ENCODE measurements at regions not wholly inside any gene's neighbourhood (a gene's known extent, or its start where the extent isn't known, plus 50 kb on each side); places are given as distances from the start of the nearest gene placed in this dataset.

DNA sequence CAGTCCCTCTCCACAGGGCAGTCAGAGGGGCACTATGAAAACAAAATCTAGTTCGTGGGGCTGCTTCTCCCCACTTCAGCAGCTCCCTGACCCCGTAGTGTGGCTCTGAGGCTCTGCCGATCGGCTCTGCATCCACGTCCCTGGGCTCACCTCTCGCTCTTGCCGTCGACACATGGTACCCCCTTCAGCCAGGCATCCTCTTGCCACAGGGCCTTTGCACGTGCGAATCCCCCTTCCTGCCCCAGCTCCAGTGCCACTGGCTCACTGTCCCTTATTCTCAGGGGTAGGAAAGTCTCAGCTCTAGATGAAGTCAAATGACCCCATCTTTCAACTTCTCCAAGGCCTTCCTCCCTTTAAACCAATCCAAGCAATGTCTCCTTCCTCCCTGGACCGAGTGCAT is 72.7 kb downstream of the KLHDC7A start:
- H3K27ac Mint-ChIP-seq (ENCODE audit: unreplicated experiment), result no peak overlapping the region
- peaks cover 28% of the 10 kb centered on the region for H3K4me1 Mint-ChIP-seq (ENCODE audit: low read depth, unreplicated experiment)
- H3K4me3 Mint-ChIP-seq (ENCODE audit: unreplicated experiment), result no peak overlapping the region
- no peak for DNase-seq
- TF ChIP-seq, protein P1, sequence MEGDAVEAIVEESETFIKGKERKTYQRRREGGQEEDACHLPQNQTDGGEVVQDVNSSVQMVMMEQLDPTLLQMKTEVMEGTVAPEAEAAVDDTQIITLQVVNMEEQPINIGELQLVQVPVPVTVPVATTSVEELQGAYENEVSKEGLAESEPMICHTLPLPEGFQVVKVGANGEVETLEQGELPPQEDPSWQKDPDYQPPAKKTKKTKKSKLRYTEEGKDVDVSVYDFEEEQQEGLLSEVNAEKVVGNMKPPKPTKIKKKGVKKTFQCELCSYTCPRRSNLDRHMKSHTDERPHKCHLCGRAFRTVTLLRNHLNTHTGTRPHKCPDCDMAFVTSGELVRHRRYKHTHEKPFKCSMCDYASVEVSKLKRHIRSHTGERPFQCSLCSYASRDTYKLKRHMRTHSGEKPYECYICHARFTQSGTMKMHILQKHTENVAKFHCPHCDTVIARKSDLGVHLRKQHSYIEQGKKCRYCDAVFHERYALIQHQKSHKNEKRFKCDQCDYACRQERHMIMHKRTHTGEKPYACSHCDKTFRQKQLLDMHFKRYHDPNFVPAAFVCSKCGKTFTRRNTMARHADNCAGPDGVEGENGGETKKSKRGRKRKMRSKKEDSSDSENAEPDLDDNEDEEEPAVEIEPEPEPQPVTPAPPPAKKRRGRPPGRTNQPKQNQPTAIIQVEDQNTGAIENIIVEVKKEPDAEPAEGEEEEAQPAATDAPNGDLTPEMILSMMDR (IDR thresholded peaks at IDR 0.05; ENCODE audit: partially characterized antibody, unreplicated experiment), result no peak
- peaks cover 24% of the 10 kb centered on the region for H3K27me3 Mint-ChIP-seq (ENCODE audit: unreplicated experiment)
- H3K9me3 Mint-ChIP-seq (ENCODE audit: unreplicated experiment), result peaks cover 15% of the 10 kb centered on the region
- H3K36me3 Mint-ChIP-seq (ENCODE audit: unreplicated experiment), result peaks cover 3% of the 10 kb centered on the region

DNA sequence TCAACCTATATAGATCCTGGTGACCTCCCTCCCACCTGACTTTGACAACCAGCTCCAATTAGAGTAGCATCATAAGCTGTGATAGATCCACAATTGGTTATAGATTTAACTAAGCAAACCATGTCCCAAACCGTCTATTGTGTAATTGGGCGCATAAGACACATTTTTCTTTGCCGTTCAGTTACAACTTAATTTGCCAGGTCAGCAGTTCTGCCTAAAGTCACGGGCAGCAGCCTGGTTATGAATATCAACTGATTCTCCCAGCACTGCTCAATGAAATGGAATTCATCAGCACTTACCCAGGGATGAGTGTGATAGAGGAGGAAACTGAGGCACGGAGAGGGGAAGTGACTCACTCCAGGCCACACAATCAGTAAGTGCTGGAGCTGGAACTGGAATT is 73.4 kb downstream of the KLHDC7A start:
- H3K4me1 Mint-ChIP-seq (ENCODE audit: low read depth, unreplicated experiment), result peaks cover 21% of the 10 kb centered on the region

DNA sequence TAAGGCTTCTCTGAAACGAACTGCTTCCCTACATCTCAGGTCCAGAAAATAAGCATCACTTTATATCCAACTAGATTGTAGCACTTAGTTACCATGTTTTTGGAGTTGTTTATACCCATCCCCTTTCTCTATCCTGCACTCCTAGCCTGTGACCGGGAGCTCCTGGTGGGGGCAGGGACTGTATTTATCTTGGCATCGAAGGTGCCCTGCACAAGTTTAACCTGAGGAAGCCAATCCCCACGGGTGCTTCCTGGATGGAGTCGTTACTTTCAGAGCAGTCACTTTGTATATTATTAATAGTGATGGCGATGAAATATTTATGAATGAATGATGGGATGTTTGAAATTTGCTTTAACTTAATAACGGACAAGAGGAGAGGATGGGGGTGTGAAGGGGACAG is 73.9 kb downstream of the KLHDC7A start:
- Mint-ChIP-seq H3K9me3 (ENCODE audit: unreplicated experiment) (peaks cover 7% of the 10 kb centered on the region), H3K4me3 (ENCODE audit: unreplicated experiment) (no peak overlapping the region), H3K27ac (ENCODE audit: unreplicated experiment) (no peak overlapping the region), H3K27me3 (ENCODE audit: unreplicated experiment) (peaks cover 18% of the 10 kb centered on the region), H3K36me3 (ENCODE audit: unreplicated experiment) (peaks cover 3% of the 10 kb centered on the region), H3K4me1 (ENCODE audit: low read depth, unreplicated experiment) (peaks cover 16% of the 10 kb centered on the region)
- TF ChIP-seq, protein P1 (IDR thresholded peaks at IDR 0.05; ENCODE audit: partially characterized antibody, unreplicated experiment), result no peak
- DNase-seq, result no peak

More for the DNA sequence above, 73.4 kb downstream of the KLHDC7A start:
- peaks cover 19% of the 10 kb centered on the region for H3K27me3 Mint-ChIP-seq (ENCODE audit: unreplicated experiment)
- peaks cover 12% of the 10 kb centered on the region for H3K9me3 Mint-ChIP-seq (ENCODE audit: unreplicated experiment)
- no peak overlapping the region for H3K4me3 Mint-ChIP-seq (ENCODE audit: unreplicated experiment)
- DNase-seq, result no peak
- H3K36me3 Mint-ChIP-seq (ENCODE audit: unreplicated experiment), result peaks cover 3% of the 10 kb centered on the region
- no peak overlapping the region for H3K27ac Mint-ChIP-seq (ENCODE audit: unreplicated experiment)
- TF ChIP-seq, protein P1 (IDR thresholded peaks at IDR 0.05; ENCODE audit: partially characterized antibody, unreplicated experiment), result no peak

DNA sequence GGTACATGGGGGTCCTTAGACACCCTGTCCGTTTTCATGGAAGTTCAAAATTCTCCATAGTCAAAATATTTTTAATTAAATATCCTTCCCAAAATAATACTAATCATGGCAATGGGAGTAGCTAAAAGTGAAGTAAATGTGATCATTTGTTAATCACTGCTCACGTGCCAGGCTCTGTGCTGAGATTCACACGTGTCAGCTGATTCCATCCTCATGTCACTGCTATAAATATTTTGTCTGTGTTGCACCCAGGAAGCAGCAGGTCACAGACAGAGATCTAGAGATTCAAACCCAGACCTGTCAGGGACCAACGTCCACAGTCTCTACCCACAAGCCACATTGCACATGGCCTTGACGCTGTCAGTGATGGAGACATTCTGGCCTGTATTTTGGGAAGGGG is 74.3 kb downstream of the KLHDC7A start:
- no peak for DNase-seq
- Mint-ChIP-seq H3K4me1 (ENCODE audit: low read depth, unreplicated experiment) (peaks cover 13% of the 10 kb centered on the region), H3K36me3 (ENCODE audit: unreplicated experiment) (peaks cover 3% of the 10 kb centered on the region), H3K9me3 (ENCODE audit: unreplicated experiment) (peaks cover 4% of the 10 kb centered on the region), H3K27ac (ENCODE audit: unreplicated experiment) (no peak overlapping the region), H3K27me3 (ENCODE audit: unreplicated experiment) (peaks cover 17% of the 10 kb centered on the region), H3K4me3 (ENCODE audit: unreplicated experiment) (no peak overlapping the region)
- TF ChIP-seq, protein P1 (IDR thresholded peaks at IDR 0.05; ENCODE audit: partially characterized antibody, unreplicated experiment), result no peak

DNA sequence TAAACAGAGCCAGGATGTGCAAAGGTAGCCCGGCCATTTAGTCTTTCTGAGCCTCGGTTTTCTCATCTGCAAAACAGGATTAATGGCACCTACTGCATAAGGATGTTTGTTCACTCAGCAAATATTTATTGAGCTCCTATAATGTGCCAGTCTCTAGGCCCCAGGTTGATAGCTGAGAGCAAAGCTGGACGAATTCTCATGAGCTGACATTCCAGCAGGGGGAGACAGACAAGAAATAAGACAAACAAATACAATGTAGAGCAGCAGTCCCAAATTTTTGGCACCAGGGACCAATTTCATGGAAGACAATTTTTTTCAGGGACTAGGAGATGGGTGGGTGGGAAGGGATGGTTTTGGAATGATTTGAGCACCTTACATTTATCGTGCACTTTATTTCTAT is 74.3 kb upstream of the PAX7 start:
- Mint-ChIP-seq H3K27ac (ENCODE audit: unreplicated experiment) (no peak overlapping the region), H3K27me3 (ENCODE audit: unreplicated experiment) (peaks cover 17% of the 10 kb centered on the region), H3K36me3 (ENCODE audit: unreplicated experiment) (peaks cover 3% of the 10 kb centered on the region), H3K4me3 (ENCODE audit: unreplicated experiment) (no peak overlapping the region), H3K4me1 (ENCODE audit: low read depth, unreplicated experiment) (peaks cover 9% of the 10 kb centered on the region), H3K9me3 (ENCODE audit: unreplicated experiment) (peaks cover 3% of the 10 kb centered on the region)
- no peak for DNase-seq
- TF ChIP-seq, protein P1 (IDR thresholded peaks at IDR 0.05; ENCODE audit: partially characterized antibody, unreplicated experiment), result peak; percentile 58
